GM23248 (cell line): ENCODE measurements at regions not wholly inside any gene's neighbourhood (a gene's known extent, or its start where the extent isn't known, plus 50 kb on each side); places are given as distances from the start of the nearest gene placed in this dataset.

ENCODE experiments used
- DNase-seq: peaks from one replicate; pipeline ENCODE4 v3.0.0-alpha.2; 2015
- H2AFZ ChIP-seq: fragments of 200-600 bp; sonication (generic); 2 replicates; pipeline ENCODE4 v1.6.1; 2016; ENCODE audit warnings: antibody characterized with exemption
- H3F3A ChIP-seq: fragments of 200-600 bp; sonication (generic); 2 replicates; pipeline ENCODE4 v1.6.1; 2016; ENCODE audit warnings: mild to moderate bottlenecking, antibody characterized with exemption, mixed run types; ENCODE audit not compliant: insufficient read depth
- H3K27ac ChIP-seq: fragments of 200-600 bp; sonication (generic); 2 replicates; pipeline ENCODE4 v1.5.1; 2016; ENCODE audit warnings: mild to moderate bottlenecking
- H3K27me3 ChIP-seq: fragments of 200-600 bp; sonication (generic); replicated peaks from 2 replicates; pipeline ENCODE4 v1.6.1; 2016; ENCODE audit warnings: mild to moderate bottlenecking; ENCODE audit not compliant: insufficient read depth
- H3K36me3 ChIP-seq: fragments of 200-600 bp; sonication (generic); 2 replicates; pipeline ENCODE4 v1.6.1; 2016; ENCODE audit warnings: low read depth, mild to moderate bottlenecking
- H3K4me1 ChIP-seq: fragments of 200-600 bp; sonication (generic); 2 replicates; pipeline ENCODE4 v1.6.1; 2016; ENCODE audit warnings: mild to moderate bottlenecking; ENCODE audit not compliant: insufficient read depth
- H3K4me2 ChIP-seq: fragments of 200-600 bp; sonication (generic); one replicate; pipeline ENCODE4 v1.6.1; 2016; ENCODE audit warnings: mild to moderate bottlenecking; ENCODE audit not compliant: unreplicated experiment
- H3K4me3 ChIP-seq: fragments of 200-600 bp; sonication (generic); 2 replicates; pipeline ENCODE4 v1.5.1; 2016; ENCODE audit warnings: mild to moderate bottlenecking
- H3K79me2 ChIP-seq: fragments of 200-600 bp; sonication (generic); 2 replicates; pipeline ENCODE4 v1.6.1; 2016; ENCODE audit warnings: mild to moderate bottlenecking; ENCODE audit not compliant: insufficient read depth
- H3K9ac ChIP-seq: fragments of 200-600 bp; sonication (generic); 2 replicates; pipeline ENCODE4 v1.6.1; 2016; ENCODE audit warnings: mild to moderate bottlenecking
- H3K9me2 ChIP-seq: fragments of 200-600 bp; sonication (generic); 2 replicates; pipeline ENCODE4 v1.6.1; 2016; ENCODE audit warnings: mixed run types, mild to moderate bottlenecking, moderate library complexity; ENCODE audit not compliant: insufficient read depth
- H3K9me3 ChIP-seq: fragments of 200-600 bp; sonication (generic); one replicate; pipeline ENCODE4 v1.6.1; 2017; ENCODE audit warnings: low read depth
- H4K20me1 ChIP-seq: fragments of 200-600 bp; sonication (generic); 2 replicates; pipeline ENCODE4 v1.6.0; 2016; ENCODE audit not compliant: insufficient read depth
- EZH2 ChIP-seq: fragments of 200-600 bp; sonication (generic); IDR thresholded peaks from 2 replicates; pipeline ENCODE4 v1.6.1; 2018; ENCODE audit warnings: antibody characterized with exemption, mild to moderate bottlenecking; ENCODE audit not compliant: insufficient read depth, poor library complexity, severe bottlenecking
- EZH2phosphoT487 ChIP-seq: fragments of 200-600 bp; sonication (generic); IDR thresholded peaks from 2 replicates; pipeline ENCODE4 v1.6.1; 2018; ENCODE audit warnings: antibody characterized with exemption, moderate library complexity, mild to moderate bottlenecking, low read depth; ENCODE audit not compliant: insufficient read depth
- WGBS, 2 experiments: methylation state at CpG; one replicate each; pipeline ENCODE4 v1.1.6; 2015 to 2017; ENCODE audit warnings: low lambda C conversion rate in 2 of 2, low coverage in 1 of 2; ENCODE audit errors: missing lambda C conversion rate in 2 of 2; 5-methylcytosine and 5-hydroxymethylcytosine counted together
- in situ Hi-C: fragments of 300-500 bp; cut with MboI; formaldehyde crosslinking; loops from 2 replicates; pipeline ENCODE4 v1.15.0; 2020

GRCh38 chr7:1316086-1316485 lies 83.4 kb downstream of the UNCX start:
- in situ Hi-C loops = no loop called here
- no peaks in the 10 kb centered on the region; the same call in 1 of the 2 replicates for H3K27me3 ChIP-seq
- H3K27ac ChIP-seq = no peak overlapping the region
- H3K4me1 ChIP-seq = no peaks in the 10 kb centered on the region
- no peak overlapping the region for H3K4me2 ChIP-seq
- TF ChIP-seq EZH2 = no peak
- no peak for TF ChIP-seq EZH2phosphoT487
- no peaks in the 10 kb centered on the region for H3K9me2 ChIP-seq
- H3K36me3 ChIP-seq = no peaks in the 10 kb centered on the region
- H3K9ac ChIP-seq = no peak overlapping the region
- no peak for DNase-seq
- H3K9me3 ChIP-seq = no peaks in the 10 kb centered on the region
- H2AFZ ChIP-seq = no peak overlapping the region
- 57 to 58% methylated on average over 10 of the region's 10 CpGs for WGBS, 2 experiments
- no peaks in the 10 kb centered on the region for H4K20me1 ChIP-seq
- H3F3A ChIP-seq = no peaks in the 10 kb centered on the region
- H3K4me3 ChIP-seq = no peak overlapping the region
- no peaks in the 10 kb centered on the region for H3K79me2 ChIP-seq

GRCh38 chr7:1317646-1318045 lies 85.0 kb downstream of the UNCX start:
- Histone ChIP-seq H3K4me2 (no peak overlapping the region), H3K79me2 (no peaks in the 10 kb centered on the region), H3K4me1 (no peaks in the 10 kb centered on the region), H4K20me1 (no peaks in the 10 kb centered on the region), H3K4me3 (no peak overlapping the region), H3K27me3 (peaks cover 1% of the 10 kb centered on the region; the same call in 1 of the 2 replicates), H3K27ac (no peak overlapping the region), H3K36me3 (no peaks in the 10 kb centered on the region), H3K9me3 (no peaks in the 10 kb centered on the region), H3K9me2 (no peaks in the 10 kb centered on the region), H2AFZ (no peak overlapping the region), H3F3A (no peaks in the 10 kb centered on the region), H3K9ac (no peak overlapping the region)
- TF ChIP-seq EZH2 = no peak
- TF ChIP-seq EZH2phosphoT487 = no peak
- 69 to 75% methylated on average over 15 of the region's 15 CpGs for WGBS, 2 experiments
- in situ Hi-C loops = no loop called here
- no peak for DNase-seq

GRCh38 chr7:1318051-1318450 lies 85.4 kb downstream of the UNCX start:
- peaks cover 5% of the 10 kb centered on the region; the same call in 1 of the 2 replicates for H3K27me3 ChIP-seq
- in situ Hi-C loops = no loop called here
- H3K9me2 ChIP-seq = no peaks in the 10 kb centered on the region
- H3K9me3 ChIP-seq = no peaks in the 10 kb centered on the region
- H3K4me1 ChIP-seq = no peaks in the 10 kb centered on the region
- TF ChIP-seq EZH2 (no peak), EZH2phosphoT487 (no peak)
- no peaks in the 10 kb centered on the region for H3K36me3 ChIP-seq
- H3F3A ChIP-seq = no peaks in the 10 kb centered on the region
- H2AFZ ChIP-seq = no peak overlapping the region
- no peak overlapping the region for H3K4me3 ChIP-seq
- no peak overlapping the region for H3K27ac ChIP-seq
- H3K9ac ChIP-seq = no peak overlapping the region
- no peak for DNase-seq
- H3K79me2 ChIP-seq = no peaks in the 10 kb centered on the region
- WGBS, 2 experiments = 53 to 57% methylated on average over 15 to 16 of the region's 16 CpGs
- no peaks in the 10 kb centered on the region for H4K20me1 ChIP-seq
- no peak overlapping the region for H3K4me2 ChIP-seq

GRCh38 chr7:1318661-1319060 lies 86.0 kb downstream of the UNCX start:
- Histone ChIP-seq H3K9me3 (no peaks in the 10 kb centered on the region), H3K4me3 (no peak overlapping the region), H3K9me2 (no peaks in the 10 kb centered on the region), H3K27ac (no peak overlapping the region), H3K4me2 (no peak overlapping the region), H3K36me3 (no peaks in the 10 kb centered on the region), H3F3A (no peaks in the 10 kb centered on the region), H3K4me1 (no peaks in the 10 kb centered on the region), H4K20me1 (no peaks in the 10 kb centered on the region), H3K79me2 (no peaks in the 10 kb centered on the region), H3K27me3 (peaks cover 12% of the 10 kb centered on the region), H2AFZ (no peak overlapping the region), H3K9ac (no peak overlapping the region)
- no peak for TF ChIP-seq EZH2
- TF ChIP-seq EZH2phosphoT487 = no peak
- in situ Hi-C loops = no loop called here
- DNase-seq = no peak
- 59 to 62% methylated on average over 18 of the region's 18 CpGs for WGBS, 2 experiments
